Endothelial cell of umbilical vein (primary cell): ENCODE measurements at regions not wholly inside any gene's neighbourhood (a gene's known extent, or its start where the extent isn't known, plus 50 kb on each side); places are given as distances from the start of the nearest gene placed in this dataset.

Source experiments
- BruUV-seq: library from RNA; stranded (reverse); fragments of 400-500 nt; replicated peaks from 2 replicates; lab custom pipeline; 2021; lab: Mats Ljungman, UMichigan
- CTCF ChIA-PET: fragments of 300-600, 350-600 bp; sonication (Branson Sonifier 250); formaldehyde crosslinking; loops from one replicate; lab custom pipeline; 2021; ENCODE audit warnings: antibody characterized with exemption, inconsistent platforms; lab: Charles Lee
- POLR2A ChIA-PET: fragments of 300-600, 350-600 bp; sonication (Branson Sonifier 250); formaldehyde crosslinking; loops from one replicate; lab custom pipeline; 2021; ENCODE audit warnings: antibody characterized with exemption, inconsistent platforms; lab: Charles Lee
- DNase-seq: peaks from one replicate; pipeline ENCODE4 v3.0.0-alpha.2; 2011; ENCODE audit warnings: low read depth, low spot score
- FAIRE-seq: peaks from 2 replicates; lab custom pipeline; 2011; peaks lifted over from hg19 to GRCh38; lab: Jason Lieb, UNC
- H2AFZ ChIP-seq: 2 replicates; pipeline ENCODE4 v1.6.0; 2012; ENCODE audit warnings: low read depth, low read length, control low read depth, inconsistent platforms
- H3K27ac ChIP-seq: 2 replicates; pipeline ENCODE4 v1.5.1; 2011; ENCODE audit warnings: low read depth, mild to moderate bottlenecking, control low read depth, low read length, moderate library complexity; ENCODE audit not compliant: insufficient read depth
- H3K27me3 ChIP-seq, 2 experiments: 2 replicates each; pipeline versions ENCODE4 v1.6.0 to v1.6.1; 2011; ENCODE audit warnings: low read length in 2 of 2, mixed read lengths in 1 of 2; ENCODE audit not compliant: control insufficient read depth in 2 of 2, insufficient read depth in 2 of 2
- H3K36me3 ChIP-seq, 2 experiments: 2 replicates in 1 of 2; 3 replicates in 1 of 2; pipeline ENCODE4 v1.5.1; 2011; ENCODE audit warnings: low read length in 2 of 2, mild to moderate bottlenecking in 1 of 2, moderate library complexity in 1 of 2; ENCODE audit not compliant: control insufficient read depth in 2 of 2, insufficient read depth in 2 of 2; ENCODE audit errors: extremely low read depth in 1 of 2
- H3K4me1 ChIP-seq: 3 replicates; pipeline ENCODE4 v1.5.1; 2011; ENCODE audit warnings: mild to moderate bottlenecking, low read length; ENCODE audit not compliant: control insufficient read depth, insufficient read depth; ENCODE audit errors: extremely low read depth
- H3K4me2 ChIP-seq: 2 replicates; pipeline ENCODE4 v1.6.1; 2011; ENCODE audit warnings: low read length, control low read depth, mixed read lengths; ENCODE audit not compliant: insufficient read depth
- H3K4me3 ChIP-seq, 3 experiments: fragments of 200-600 bp in 1 of 3; sonication (generic), shearing (Covaris generic) in 1 of 3; replicated peaks in 1 of 3; 2 replicates each; pipeline ENCODE4 v1.5.1; 2011 to 2016; ENCODE audit warnings: control low read depth in 3 of 3, low read length in 3 of 3, mild to moderate bottlenecking in 2 of 3, inconsistent platforms in 1 of 3, low read depth in 1 of 3, moderate library complexity in 1 of 3; ENCODE audit not compliant: insufficient read depth in 1 of 3
- H3K79me2 ChIP-seq: 2 replicates; pipeline ENCODE4 v1.6.0; 2012; ENCODE audit warnings: low read length, inconsistent platforms; ENCODE audit not compliant: control insufficient read depth, insufficient read depth
- H3K9ac ChIP-seq: replicated peaks from 2 replicates; pipeline ENCODE3; 2011; ENCODE audit warnings: low read length, control low read depth; ENCODE audit not compliant: insufficient read depth; ENCODE audit errors: extremely low read depth
- H3K9me1 ChIP-seq: replicated peaks from 3 replicates; pipeline ENCODE4 v1.6.0; 2011; ENCODE audit warnings: mild to moderate bottlenecking, low read length; ENCODE audit not compliant: control insufficient read depth, insufficient read depth; ENCODE audit errors: extremely low read depth
- H3K9me3 ChIP-seq: replicated peaks from 2 replicates; pipeline ENCODE4 v1.5.1; 2012; ENCODE audit warnings: low read length, inconsistent platforms; ENCODE audit not compliant: control insufficient read depth, insufficient read depth
- H4K20me1 ChIP-seq: replicated peaks from 2 replicates; pipeline ENCODE3; 2011; ENCODE audit warnings: mild to moderate bottlenecking, low read length; ENCODE audit not compliant: control insufficient read depth, insufficient read depth; ENCODE audit errors: extremely low read depth
- CTCF ChIP-seq, 2 donors: IDR thresholded peaks; 1 replicate in 1 of 2; 2 replicates in 1 of 2; pipeline ENCODE4 v1.5.1; 2011; ENCODE audit warnings: low read length in 2 of 2, mild to moderate bottlenecking in 2 of 2, moderate library complexity in 2 of 2, control low read depth in 1 of 2, inconsistent platforms in 1 of 2, low read depth in 1 of 2; ENCODE audit not compliant: insufficient read depth in 1 of 2; ENCODE audit errors: extremely low read depth in 1 of 2
- EZH2 ChIP-seq: IDR thresholded peaks from 2 replicates; pipeline ENCODE4 v1.6.1; 2012; ENCODE audit warnings: borderline replicate concordance, low read depth, mild to moderate bottlenecking, moderate library complexity, low read length, inconsistent platforms; ENCODE audit not compliant: severe bottlenecking
- FOS ChIP-seq: IDR thresholded peaks from 2 replicates; pipeline ENCODE4 v1.6.1; 2011; ENCODE audit warnings: mild to moderate bottlenecking, low read length, moderate library complexity, borderline replicate concordance; ENCODE audit not compliant: insufficient read depth
- GATA2 ChIP-seq: IDR thresholded peaks from 2 replicates; pipeline ENCODE4 v1.7.0; 2011; ENCODE audit warnings: low read depth, mild to moderate bottlenecking, moderate library complexity, mixed read lengths, low read length; ENCODE audit not compliant: insufficient read length, insufficient read depth
- JUN ChIP-seq: IDR thresholded peaks from 2 replicates; pipeline ENCODE4 v1.6.1; 2011; ENCODE audit warnings: borderline replicate concordance, low read depth; ENCODE audit not compliant: insufficient read length, insufficient read depth
- MAX ChIP-seq: IDR thresholded peaks from 2 replicates; pipeline ENCODE4 v1.6.1; 2011; ENCODE audit not compliant: insufficient read depth, insufficient read length
- MYC ChIP-seq: IDR thresholded peaks from one replicate; pipeline ENCODE4 v1.6.1; 2011; ENCODE audit warnings: mild to moderate bottlenecking, low read depth, low read length
- POLR2A ChIP-seq: IDR thresholded peaks from 2 replicates; pipeline ENCODE4 v1.6.1; 2012; ENCODE audit warnings: low read depth, mild to moderate bottlenecking, control low read depth, low read length
- POLR2AphosphoS5 ChIP-seq: IDR thresholded peaks from 2 replicates; pipeline ENCODE4 v1.6.1; 2012; ENCODE audit warnings: low read depth, mild to moderate bottlenecking, control low read depth, low read length, moderate library complexity; ENCODE audit not compliant: insufficient read depth
- dilution Hi-C: fragments of 300-500 bp; cut with MboI; formaldehyde crosslinking; loops from one replicate; pipeline ENCODE4 v1.15.0; 2019; ENCODE audit warnings: low sequenced_read_pairs; ENCODE audit not compliant: extremely low pct_ligation_motif_present
- intact Hi-C: fragments of 100-400 bp; cut with micrococcal nuclease; formaldehyde crosslinking; loops from one replicate; pipeline ENCODE4 v1.10.0; 2022

GRCh38 chr6:80636689-80637088 lies 530.2 kb downstream of the BCKDHB start:
- CTCF ChIA-PET, result interaction anchor here (2.6 kb wide), 1 partner anchor 31 kb away, joined by 8 read pairs; no protein-coding TSS in a partner anchor
- POLR2A ChIA-PET, result no interaction called here
- Histone ChIP-seq H2AFZ (no peak overlapping the region), H3K4me1 (peaks cover 17% of the 10 kb centered on the region), H3K9me1 (no peaks in the 10 kb centered on the region), H3K79me2 (no peaks in the 10 kb centered on the region), H3K9me3 (no peaks in the 10 kb centered on the region), H3K4me3 (no peak overlapping the region), H3K9ac (no peak overlapping the region), H4K20me1 (no peaks in the 10 kb centered on the region), H3K27ac (no peak overlapping the region), H3K36me3 (no peaks in the 10 kb centered on the region), H3K4me2 (no peak overlapping the region), H3K27me3 (no peaks in the 10 kb centered on the region)
- FAIRE-seq (no peak), DNase-seq (no peak)
- TF ChIP-seq POLR2AphosphoS5, result no peak
- no peak for TF ChIP-seq EZH2
- TF ChIP-seq CTCF (IDR thresholded peaks at IDR 0.05; ENCODE audit: extremely low read depth in 1 of 2, insufficient read depth in 1 of 2, low read depth in 1 of 2, low read length in 2 of 2), result no peak
- no peak for TF ChIP-seq MAX
- TF ChIP-seq JUN, result no peak
- no peak for TF ChIP-seq POLR2A
- TF ChIP-seq MYC, result no peak
- no peak for TF ChIP-seq FOS
- TF ChIP-seq GATA2, result no peak
- no TSS peak for BruUV-seq
- dilution Hi-C loops (no loop called here), intact Hi-C loops (no loop called here)
